Osteoblast (primary cell): ENCODE measurements at regions not wholly inside any gene's neighbourhood (a gene's known extent, or its start where the extent isn't known, plus 50 kb on each side); places are given as distances from the start of the nearest gene placed in this dataset.
A peak's percentile ranks its signal among the peaks of the same experiment; 100 is the strongest.

Experiments used
- DNase-seq: peaks from one replicate; pipeline ENCODE4 v3.0.0; 2011; ENCODE audit warnings: low spot score, mixed read lengths; ENCODE audit not compliant: insufficient read length; ENCODE audit errors: missing footprints
- H2AFZ ChIP-seq: 2 replicates; pipeline ENCODE4 v1.6.0; 2011; ENCODE audit warnings: mild to moderate bottlenecking, low read length
- H3K27ac ChIP-seq: 2 replicates; pipeline ENCODE4 v1.5.1; 2011; ENCODE audit warnings: mild to moderate bottlenecking, low read depth, low read length, moderate library complexity
- H3K27me3 ChIP-seq: 2 replicates; pipeline ENCODE4 v1.6.0; 2012; ENCODE audit warnings: mild to moderate bottlenecking, control low read depth, inconsistent platforms, low read length, moderate library complexity; ENCODE audit not compliant: insufficient read depth
- H3K36me3 ChIP-seq: 2 replicates; pipeline ENCODE4 v1.5.1; 2011; ENCODE audit warnings: mild to moderate bottlenecking, low read length, control low read depth, moderate library complexity; ENCODE audit not compliant: insufficient read depth
- H3K4me1 ChIP-seq: 2 replicates; pipeline ENCODE4 v1.5.1; 2011; ENCODE audit warnings: mild to moderate bottlenecking, low read length, control low read depth, moderate library complexity; ENCODE audit not compliant: insufficient read depth
- H3K4me2 ChIP-seq: 2 replicates; pipeline ENCODE4 v1.6.0; 2011; ENCODE audit warnings: mild to moderate bottlenecking, low read length; ENCODE audit not compliant: insufficient read depth
- H3K4me3 ChIP-seq: fragments of 200-600 bp; sonication (generic); 3 replicates; pipeline ENCODE4 v1.5.1; 2012; ENCODE audit warnings: mild to moderate bottlenecking, low read length, inconsistent platforms; ENCODE audit not compliant: insufficient read depth
- H3K79me2 ChIP-seq: 2 replicates; pipeline ENCODE4 v1.6.0; 2012; ENCODE audit warnings: mild to moderate bottlenecking, low read length, control low read depth, inconsistent platforms; ENCODE audit not compliant: insufficient read depth
- H3K9me3 ChIP-seq: 2 replicates; pipeline ENCODE4 v1.5.1; 2011; ENCODE audit warnings: low read depth, low read length, control low read depth
- H4K20me1 ChIP-seq: 2 replicates; pipeline ENCODE4 v1.6.0; 2012; ENCODE audit warnings: mild to moderate bottlenecking, low read length, control low read depth; ENCODE audit not compliant: insufficient read depth
- CTCF ChIP-seq: IDR thresholded peaks from 2 replicates; pipeline ENCODE4 v1.5.1; 2011; ENCODE audit warnings: mild to moderate bottlenecking, low read depth, low read length, moderate library complexity; ENCODE audit errors: extremely low read depth

DNA sequence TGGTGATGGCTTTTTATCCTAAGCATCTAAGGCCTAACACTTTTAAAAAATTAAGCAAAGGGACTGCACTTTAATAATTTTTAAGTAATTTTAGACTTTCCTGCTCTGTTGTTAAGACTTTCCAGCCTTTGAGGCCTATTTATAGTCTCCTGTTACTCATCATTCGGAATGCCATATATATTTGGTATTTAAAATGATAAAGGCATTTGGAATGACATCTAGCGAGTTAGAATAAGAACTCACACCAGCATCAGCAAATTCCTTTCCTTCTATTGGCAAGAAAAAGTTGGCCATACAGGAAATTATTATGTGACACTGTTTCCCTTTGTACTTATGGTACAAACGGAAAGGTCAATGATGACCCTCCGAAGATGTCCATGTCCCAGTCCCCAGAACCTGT is 88.1 kb upstream of the STMND1 start:
- H3K9me3 ChIP-seq = no peaks in the 10 kb centered on the region
- no peak overlapping the region for H2AFZ ChIP-seq
- no peak for TF ChIP-seq CTCF
- no peaks in the 10 kb centered on the region for H3K79me2 ChIP-seq
- no peak overlapping the region for H3K4me3 ChIP-seq
- peaks cover 24% of the 10 kb centered on the region for H3K4me1 ChIP-seq
- H4K20me1 ChIP-seq = no peaks in the 10 kb centered on the region
- peak overlapping the region; percentile 83 for H3K27ac ChIP-seq
- H3K27me3 ChIP-seq = no peaks in the 10 kb centered on the region
- H3K36me3 ChIP-seq = no peaks in the 10 kb centered on the region
- peak overlapping the region; percentile 39 for H3K4me2 ChIP-seq
- DNase-seq = peak; percentile 88

- peak; percentile 41 for DNase-seq
- peak overlapping the region; percentile 9 for H2AFZ ChIP-seq
Measured at GRCh38 chr6:17012421-17013225, 89.2 kb upstream of the STMND1 start.

DNA sequence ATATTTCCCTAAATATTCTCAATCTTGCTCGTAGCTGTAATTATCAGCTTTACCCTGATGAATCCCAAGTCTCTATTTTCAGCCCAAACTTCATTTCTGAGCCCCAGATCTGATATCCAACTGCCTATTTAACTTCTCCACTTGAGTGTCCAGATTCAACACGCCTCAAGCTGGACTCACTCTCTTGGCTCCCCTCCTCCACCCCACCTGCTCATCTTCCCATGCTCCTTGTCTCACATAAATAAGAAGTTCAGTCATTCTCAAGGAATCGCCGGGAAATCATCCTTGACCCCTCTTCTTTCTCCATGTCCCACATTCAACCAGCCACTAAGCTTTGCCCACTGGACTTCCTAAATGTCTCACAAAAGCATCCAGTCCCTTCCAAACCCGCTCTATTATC is 89.9 kb upstream of the STMND1 start:
- Histone ChIP-seq H3K36me3 (no peaks in the 10 kb centered on the region), H4K20me1 (no peaks in the 10 kb centered on the region), H3K4me2 (no peak overlapping the region), H3K79me2 (no peaks in the 10 kb centered on the region), H3K9me3 (no peaks in the 10 kb centered on the region), H3K4me1 (peaks cover 24% of the 10 kb centered on the region), H3K4me3 (no peak overlapping the region), H2AFZ (peak overlapping the region; percentile 9), H3K27ac (no peak overlapping the region), H3K27me3 (no peaks in the 10 kb centered on the region)
- no peak for TF ChIP-seq CTCF
- DNase-seq = no peak

More at GRCh38 chr6:17012421-17013225, 89.2 kb upstream of the STMND1 start:
- no peaks in the 10 kb centered on the region for H3K27me3 ChIP-seq
- no peak overlapping the region for H3K4me3 ChIP-seq
- no peaks in the 10 kb centered on the region for H3K79me2 ChIP-seq
- H3K4me2 ChIP-seq = no peak overlapping the region
- no peaks in the 10 kb centered on the region for H3K36me3 ChIP-seq
- peak overlapping the region; percentile 83 for H3K27ac ChIP-seq
- peaks cover 24% of the 10 kb centered on the region for H3K4me1 ChIP-seq
- no peaks in the 10 kb centered on the region for H3K9me3 ChIP-seq
- TF ChIP-seq CTCF = no peak
- H4K20me1 ChIP-seq = no peaks in the 10 kb centered on the region

- Histone ChIP-seq H4K20me1 (no peaks in the 10 kb centered on the region), H3K27ac (no peak overlapping the region), H3K36me3 (no peaks in the 10 kb centered on the region), H3K27me3 (no peaks in the 10 kb centered on the region), H3K9me3 (no peaks in the 10 kb centered on the region), H3K4me3 (no peak overlapping the region), H3K4me1 (peaks cover 8% of the 10 kb centered on the region), H3K4me2 (no peak overlapping the region), H2AFZ (no peak overlapping the region), H3K79me2 (no peaks in the 10 kb centered on the region)
- no peak for TF ChIP-seq CTCF
- no peak for DNase-seq
Measured at GRCh38 chr6:17007749-17008148, 94.1 kb upstream of the STMND1 start.
